HG03439 (cell line): ENCODE measurements at regions not wholly inside any gene's neighbourhood (a gene's known extent, or its start where the extent isn't known, plus 50 kb on each side); places are given as distances from the start of the nearest gene placed in this dataset.
"Not testable (repeated sequence)": the region's sequence is repeated elsewhere in the genome, so short reads cannot be mapped to it uniquely, and the experiment has no call there.

Experiments used
- ATAC-seq: cut with Tn5 transposase; IDR thresholded peaks from one replicate; pipeline ENCODE4 v1.9.1; 2021; ENCODE audit warnings: mild to moderate bottlenecking, moderate library complexity; ENCODE audit not compliant: unreplicated experiment

DNA sequence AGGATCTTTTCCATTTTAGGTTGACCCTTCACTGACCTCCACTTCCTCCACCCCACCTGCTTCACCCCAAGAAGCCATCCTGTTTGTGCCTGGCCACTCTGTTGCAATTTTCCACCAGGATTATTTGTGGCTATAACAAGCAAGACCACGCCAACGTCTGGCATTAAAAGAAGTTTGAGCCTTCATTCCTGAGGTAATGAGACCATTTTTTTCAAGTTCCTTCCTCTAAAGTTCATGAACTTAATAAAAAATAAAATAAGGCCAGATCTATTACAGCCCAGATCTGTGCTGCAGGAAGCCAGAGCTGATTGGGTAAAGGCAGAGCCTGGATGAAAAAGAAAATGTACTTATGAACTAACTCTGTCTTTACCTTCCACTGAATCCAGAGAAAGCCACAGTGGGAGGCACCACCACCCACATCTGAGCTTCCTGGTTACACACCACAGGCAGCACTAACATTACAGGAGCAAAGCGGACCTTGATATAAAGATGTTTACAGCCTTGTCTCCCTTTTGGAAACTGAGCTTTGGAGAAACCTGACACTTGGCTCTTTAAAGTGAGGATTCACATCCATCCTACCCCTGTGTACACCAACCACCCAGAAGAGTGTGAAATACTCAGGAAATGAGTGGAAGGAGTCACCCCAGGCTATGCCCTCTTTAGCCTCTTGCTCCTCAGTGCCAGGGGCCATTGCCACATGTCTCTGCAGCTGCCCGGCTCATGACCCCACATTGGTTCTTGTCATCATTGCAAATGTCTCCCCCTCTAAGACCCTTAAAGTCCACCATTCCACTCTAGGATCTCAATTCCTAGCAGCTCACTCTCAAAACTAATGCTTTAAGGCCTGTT is 293.6 kb downstream of the PLPP3 start:
- ATAC-seq: no peak

- no peak for ATAC-seq
These were observed 294.4 kb downstream of the PLPP3 start for GRCh38 chr1:56284928-56285327.

DNA sequence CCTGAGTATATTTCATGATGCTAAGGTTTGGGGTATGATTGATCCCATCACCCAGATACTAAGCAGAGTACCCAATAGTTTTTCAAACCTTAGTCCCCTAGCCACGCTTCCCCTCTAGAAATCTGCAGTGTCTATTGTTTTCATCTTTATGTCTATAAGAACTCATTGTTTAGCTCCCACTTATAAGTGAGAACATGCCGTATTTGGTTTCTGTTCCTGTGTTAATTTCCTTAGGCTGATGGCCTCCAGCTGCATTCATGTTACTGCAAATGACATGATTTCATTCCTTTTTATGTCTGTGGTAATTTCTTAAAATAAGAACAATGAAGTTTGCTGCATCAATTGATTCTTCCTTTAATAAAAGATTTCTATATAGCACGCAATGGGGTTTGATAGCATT is 301.3 kb downstream of the PLPP3 start:
- no peak for ATAC-seq

- no peak for ATAC-seq
These were observed 310.7 kb downstream of the PLPP3 start for GRCh38 chr1:56268519-56269140.

- ATAC-seq: no peak
These were observed 311.8 kb downstream of the PLPP3 start for GRCh38 chr1:56267611-56268010.

- no peak for ATAC-seq
These were observed 313.0 kb downstream of the PLPP3 start for GRCh38 chr1:56266359-56266758.

DNA sequence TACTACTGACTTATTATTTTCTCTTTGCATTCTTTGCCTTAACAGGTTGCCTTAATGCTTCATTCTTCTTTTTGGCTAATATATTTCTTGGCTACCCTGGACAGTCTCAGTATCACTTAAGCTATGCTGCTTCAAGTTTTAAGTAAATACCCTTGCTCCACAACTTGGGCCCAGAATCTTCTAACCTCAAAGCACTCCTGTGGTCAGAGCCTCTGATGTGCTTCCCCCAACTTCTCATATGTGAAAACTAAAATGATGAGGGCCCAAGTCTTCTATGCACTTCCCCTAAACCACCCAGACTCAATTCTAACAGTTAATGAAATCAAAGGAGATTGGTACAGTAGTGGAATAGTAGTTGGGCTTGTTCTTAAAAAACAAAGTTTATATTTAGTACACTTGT is 314.1 kb downstream of the PLPP3 start:
- ATAC-seq: no peak

- no peak for ATAC-seq
These were observed 315.5 kb downstream of the PLPP3 start for GRCh38 chr1:56263908-56264307.

DNA sequence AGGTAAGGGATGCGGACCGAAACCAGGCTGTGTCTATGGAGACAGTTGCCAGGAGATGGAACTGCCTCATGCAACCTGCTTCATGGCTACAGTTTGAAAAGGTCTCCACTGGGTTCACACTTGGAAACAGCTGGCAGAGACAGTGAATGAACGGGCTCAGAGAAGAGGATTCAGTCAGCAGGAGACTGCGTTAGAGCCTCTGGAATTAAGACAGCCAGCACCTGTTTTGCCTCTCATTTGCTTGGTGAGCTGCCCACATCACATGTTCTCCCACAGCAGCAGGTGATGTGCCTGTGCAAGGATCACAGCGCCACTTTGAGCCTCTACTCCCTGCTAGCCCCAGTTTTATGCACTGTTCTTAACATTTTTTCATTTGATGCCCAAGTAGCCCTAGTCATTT is 321.0 kb downstream of the PLPP3 start:
- ATAC-seq: no peak

DNA sequence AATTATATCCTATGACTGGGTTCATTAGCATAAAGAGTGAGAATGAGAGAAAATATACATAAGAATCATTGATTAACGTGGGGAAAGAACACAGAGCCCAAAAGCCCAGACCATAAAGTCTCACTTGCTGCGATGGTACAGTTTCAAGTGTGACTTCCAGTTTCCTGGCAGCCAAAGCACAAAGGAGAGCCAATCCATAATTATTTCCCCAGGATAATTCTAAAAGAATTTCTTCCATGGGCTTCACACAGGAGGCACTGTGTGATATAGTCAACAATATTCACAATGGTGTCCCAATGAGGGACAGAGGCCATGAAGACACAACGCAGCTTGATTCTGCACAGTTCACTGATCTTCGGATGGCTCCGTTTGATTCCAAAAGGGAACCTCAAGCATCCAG is 321.6 kb downstream of the PLPP3 start:
- no peak for ATAC-seq

- no peak for ATAC-seq
These were observed 323.0 kb downstream of the PLPP3 start for GRCh38 chr1:56256153-56257000.

DNA sequence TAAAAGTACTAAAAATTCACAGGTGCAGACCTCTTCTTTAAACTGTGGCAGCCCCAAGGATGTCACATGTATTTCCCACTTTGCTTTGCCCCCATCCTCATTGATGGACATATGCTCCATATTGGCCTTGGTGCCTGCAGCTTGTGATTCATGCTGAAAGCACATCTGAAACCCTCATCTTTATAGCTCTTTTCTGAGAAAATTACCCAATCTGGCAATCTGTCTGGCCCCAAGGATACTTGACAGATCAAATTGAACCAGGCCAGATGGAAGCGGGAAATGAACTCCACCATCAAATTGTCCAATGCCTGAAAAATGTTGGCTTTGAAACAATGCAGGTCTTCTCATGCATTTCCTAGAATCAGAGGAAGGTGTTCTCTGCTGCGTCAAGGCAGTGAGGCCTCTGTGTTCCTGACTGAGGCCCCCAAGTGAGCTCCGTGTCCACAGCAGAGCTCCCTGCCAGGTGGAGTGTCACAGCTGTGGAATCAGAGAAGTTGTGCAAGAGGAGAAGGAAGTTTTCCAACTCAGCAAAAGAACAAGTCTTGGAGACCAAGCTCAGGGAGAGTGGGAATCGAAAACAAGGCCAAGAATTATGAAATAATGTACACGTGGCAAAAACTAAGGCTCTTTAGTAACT is 323.7 kb downstream of the PLPP3 start:
- ATAC-seq: no peak

GRCh38 chr1:56254130-56254529 is 325.2 kb downstream of the PLPP3 start:
- ATAC-seq: no peak

GRCh38 chr1:56250809-56251208 is 328.6 kb downstream of the PLPP3 start:
- no peak for ATAC-seq

GRCh38 chr1:56249234-56249633 is 330.1 kb downstream of the PLPP3 start:
- no peak for ATAC-seq

GRCh38 chr1:56248138-56248537 is 331.2 kb downstream of the PLPP3 start:
- no peak for ATAC-seq

DNA sequence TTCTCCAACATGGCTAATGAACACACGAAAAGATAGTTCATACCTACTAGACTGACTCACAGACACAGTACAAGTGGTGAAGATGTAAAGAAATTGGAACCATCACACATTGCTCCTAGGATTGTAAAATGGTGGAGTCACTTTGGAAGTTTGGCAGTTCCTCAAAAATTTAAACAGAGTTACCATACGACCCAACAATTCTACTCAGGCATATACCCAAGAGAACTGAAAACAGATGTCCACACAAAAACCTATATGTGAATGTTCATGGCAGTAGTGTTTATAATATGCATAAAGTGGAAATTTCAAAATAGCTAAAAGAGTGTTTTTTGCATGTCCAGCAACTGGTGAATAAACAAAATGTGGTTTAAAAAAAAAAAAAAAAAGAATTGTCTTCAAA is 332.6 kb downstream of the PLPP3 start:
- ATAC-seq: not testable (repeated sequence)

DNA sequence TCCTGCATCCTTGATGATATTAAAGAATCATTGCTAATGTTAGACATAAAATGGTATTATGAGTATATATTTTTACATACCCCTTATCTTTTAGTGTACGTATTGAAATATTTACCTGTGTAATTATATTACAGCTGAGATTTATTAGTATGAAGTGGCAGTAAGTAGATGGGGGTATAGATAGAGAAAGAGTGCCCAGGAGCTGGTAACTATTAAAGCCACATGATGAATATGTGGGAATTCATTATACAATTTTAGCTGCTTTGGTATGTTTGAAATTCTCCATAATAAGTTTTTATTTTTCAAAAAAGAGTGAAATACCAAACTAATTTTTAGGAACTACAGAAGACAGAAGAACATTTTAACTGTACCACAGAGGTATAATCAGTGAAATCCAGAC is 339.0 kb downstream of the PLPP3 start:
- ATAC-seq: no peak

DNA sequence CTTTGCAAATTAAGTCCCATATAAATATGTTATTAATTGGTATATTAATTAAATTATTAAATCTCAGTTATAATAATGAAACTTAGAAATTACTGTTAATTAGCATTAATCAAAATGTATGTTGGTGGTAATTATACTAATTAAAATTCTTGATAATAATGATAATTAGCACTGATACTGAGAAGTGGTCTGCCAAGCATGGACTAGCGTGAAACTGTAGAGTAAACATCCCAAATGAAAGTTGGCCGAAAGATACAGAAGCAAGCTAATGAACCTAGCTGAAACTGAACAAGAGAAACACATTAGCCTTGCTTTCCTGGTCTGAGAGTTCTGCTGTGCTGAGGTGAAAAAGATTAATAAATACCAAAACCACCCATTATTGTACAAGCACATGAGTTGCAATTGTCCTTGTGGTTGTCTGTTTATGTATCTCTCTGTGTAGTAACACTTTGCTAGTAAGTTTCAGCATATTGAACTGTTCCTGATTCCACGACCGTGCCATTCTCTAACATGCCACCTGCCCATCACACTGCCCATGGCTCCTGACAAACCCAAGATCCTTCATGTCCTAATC is 341.8 kb downstream of the PLPP3 start:
- no peak for ATAC-seq

DNA sequence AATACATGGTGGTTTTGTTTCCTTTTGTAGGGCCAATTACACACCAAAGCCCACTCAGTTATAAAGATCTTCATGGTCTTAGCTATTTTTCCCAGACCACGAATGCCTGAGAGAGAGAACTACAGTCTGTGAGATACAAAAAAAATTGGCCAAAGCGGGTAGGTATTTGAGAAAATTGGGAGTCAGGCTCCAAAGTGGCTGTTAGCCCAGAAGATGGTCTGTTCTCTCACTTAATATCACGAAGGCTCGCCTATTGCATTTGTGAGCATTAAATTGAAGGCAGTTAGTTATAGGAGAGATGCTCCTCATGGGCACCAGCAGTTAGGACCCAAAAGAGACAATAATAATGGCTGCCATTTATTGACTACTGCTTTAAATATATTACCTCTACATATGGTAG is 342.7 kb downstream of the PLPP3 start:
- ATAC-seq: no peak
